Left renal pelvis (tissue), 4 donors: ENCODE measurements at regions not wholly inside any gene's neighbourhood (a gene's known extent, or its start where the extent isn't known, plus 50 kb on each side); places are given as distances from the start of the nearest gene placed in this dataset.

Experiments
- DNase-seq, 4 donors: peaks; one replicate each; pipeline ENCODE4 v3.0.0-alpha.2; 2013; ENCODE audit warnings: low read depth in 4 of 4, low spot score in 3 of 4

DNA sequence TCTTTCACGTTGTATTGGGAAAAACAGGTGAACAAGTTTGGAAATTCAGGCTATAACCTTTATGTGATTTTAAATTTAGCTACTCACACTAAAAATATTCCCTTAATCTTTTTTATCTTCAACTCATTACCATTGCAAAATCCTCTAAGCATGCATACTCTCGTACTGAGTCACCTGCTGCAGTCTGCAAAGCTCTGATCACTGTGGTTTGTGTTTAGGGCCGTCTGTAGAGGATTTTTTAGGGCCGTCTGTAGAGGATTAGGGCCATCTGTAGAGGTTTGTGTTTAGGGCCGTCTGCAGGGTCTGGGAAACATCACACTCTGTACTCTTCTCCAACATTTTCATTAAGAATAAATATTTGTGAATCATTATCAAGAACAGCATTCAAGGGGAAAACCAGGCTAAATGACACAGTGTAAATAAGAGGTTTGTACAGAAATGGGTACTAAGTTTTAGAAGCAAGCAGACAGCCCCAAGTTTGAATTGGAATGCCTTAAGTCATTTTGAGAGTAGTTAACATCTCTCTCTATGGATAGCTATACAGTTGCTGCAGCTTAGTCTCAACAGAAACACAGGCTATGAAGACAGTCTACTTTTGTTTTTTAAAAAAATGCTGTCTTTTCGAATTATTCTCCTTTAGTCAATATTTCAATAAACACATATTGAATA is 155.0 kb upstream of the TSLP start:
- no peak for DNase-seq

DNA sequence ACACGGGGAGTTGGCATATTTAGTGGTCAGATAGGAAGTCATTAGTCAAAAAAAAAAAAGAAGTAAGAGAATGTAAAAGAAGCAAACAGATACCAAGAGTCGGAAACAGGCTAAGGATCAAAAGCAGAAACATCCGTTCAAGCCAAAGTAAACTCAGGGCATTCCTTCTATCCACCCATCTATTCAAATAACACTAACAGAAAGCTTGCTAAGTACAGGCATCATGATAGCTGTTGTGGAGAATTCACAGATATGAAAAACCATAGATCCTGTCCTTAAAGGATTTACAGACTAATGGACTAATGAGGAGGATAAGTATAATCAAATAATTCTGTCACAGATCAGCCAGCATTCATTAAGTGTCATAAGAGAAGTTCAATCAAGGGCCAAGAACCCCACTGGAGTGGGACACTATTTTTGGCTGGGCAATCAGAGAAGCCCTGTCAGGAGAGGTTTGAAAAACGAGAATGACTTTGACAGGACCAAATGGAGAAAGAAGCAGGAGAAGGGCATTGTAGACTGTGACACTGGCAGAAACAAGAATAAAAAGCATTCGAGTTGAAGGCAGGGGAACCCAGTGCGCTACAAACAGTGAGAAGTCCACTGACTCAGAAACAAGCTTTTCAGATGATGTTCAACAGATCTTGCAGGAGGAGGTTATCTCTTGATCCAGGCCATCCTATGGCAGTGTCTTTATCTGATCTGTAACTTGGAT is 154.2 kb upstream of the TSLP start:
- DNase-seq: no peak

DNA sequence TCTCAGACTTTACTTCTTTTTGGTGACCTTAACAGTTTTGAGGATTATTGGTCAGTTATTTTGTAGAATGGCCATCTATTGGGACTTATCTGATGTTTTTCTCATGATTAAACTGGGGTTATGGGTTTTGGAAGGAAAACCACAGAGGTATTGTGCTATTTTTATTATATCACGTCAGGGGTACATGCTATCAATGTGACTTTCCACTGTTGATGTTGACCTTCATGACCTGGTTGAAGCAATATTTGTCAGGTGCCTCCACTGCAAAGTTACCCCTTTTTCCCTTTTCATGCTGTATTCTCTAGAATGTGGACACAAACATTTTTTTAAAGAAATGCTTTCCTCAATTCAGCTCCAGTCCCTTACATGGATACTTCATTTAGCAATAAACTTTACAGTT is 152.8 kb upstream of the TSLP start:
- DNase-seq: no peak

DNA sequence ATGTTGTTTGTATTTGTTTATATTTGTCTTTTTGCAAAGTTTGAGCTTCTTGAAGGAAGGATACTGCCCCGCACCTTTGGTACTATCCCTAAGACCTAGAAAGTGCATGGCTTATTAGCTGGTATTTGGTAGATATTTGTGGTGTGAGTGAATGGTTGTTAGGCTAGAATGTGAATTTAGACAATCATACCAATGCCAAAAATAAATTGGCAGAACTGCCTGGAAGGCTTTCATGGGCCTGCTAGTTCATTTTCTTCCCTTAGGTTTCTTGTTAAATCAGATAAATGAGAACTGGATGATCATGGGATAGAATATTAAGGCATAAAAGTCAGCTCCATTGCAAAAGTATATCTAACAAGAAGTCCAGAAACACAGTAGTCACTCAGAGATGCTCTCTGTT is 147.5 kb upstream of the TSLP start:
- no peak for DNase-seq

GRCh38 chr5:110925398-110925797 is 146.1 kb upstream of the TSLP start:
- DNase-seq: no peak

GRCh38 chr5:110925916-110926315 is 145.6 kb upstream of the TSLP start:
- no peak for DNase-seq

- DNase-seq: no peak
Measured at GRCh38 chr5:110932755-110933488, 138.6 kb upstream of the TSLP start.

DNA sequence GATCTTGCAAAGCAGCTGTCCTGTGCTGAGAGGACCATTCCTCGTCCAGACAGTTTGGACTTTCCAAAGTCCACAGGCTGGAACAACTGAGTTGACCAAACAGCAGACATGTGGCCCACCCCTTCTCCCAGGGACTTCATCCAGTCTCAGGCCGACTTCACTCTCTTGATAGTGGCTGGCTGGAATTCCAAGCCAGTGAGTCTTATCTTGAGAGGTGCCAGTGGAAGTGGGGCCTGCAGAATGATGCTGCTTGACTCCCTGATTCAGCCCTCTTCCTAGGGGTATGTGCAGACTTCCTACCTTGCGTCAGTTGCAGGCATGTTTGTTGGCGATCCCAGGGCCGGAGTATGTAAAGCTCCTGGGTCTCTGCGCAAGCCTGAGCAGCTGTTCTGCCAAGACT is 131.4 kb upstream of the TSLP start:
- no peak for DNase-seq

DNA sequence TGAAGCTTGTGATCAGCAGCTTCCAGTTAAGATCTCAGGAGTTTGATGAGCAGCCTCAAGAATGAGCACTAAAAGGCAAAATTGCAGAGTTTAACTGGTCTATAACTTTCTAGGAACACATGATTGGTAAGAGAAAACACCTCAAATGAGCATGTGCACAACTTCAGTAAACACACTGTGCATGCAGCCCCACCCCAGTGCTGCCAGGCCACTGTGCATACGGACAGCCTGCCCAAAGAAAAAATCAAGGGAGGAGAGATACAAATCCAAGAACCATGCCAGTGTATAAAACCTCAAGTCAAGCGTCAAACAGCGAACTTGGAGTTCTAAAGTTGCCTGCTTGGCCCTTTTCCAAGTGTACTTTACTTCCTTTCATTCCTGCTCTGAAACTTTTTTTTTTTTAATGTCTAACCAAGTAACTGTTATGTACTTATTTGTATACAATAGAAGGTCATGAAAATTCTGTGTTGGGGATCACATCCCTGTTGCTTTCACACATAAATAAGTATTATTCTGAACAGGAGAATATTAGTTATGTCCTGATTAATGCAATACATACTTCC is 125.6 kb upstream of the TSLP start:
- DNase-seq: no peak

DNA sequence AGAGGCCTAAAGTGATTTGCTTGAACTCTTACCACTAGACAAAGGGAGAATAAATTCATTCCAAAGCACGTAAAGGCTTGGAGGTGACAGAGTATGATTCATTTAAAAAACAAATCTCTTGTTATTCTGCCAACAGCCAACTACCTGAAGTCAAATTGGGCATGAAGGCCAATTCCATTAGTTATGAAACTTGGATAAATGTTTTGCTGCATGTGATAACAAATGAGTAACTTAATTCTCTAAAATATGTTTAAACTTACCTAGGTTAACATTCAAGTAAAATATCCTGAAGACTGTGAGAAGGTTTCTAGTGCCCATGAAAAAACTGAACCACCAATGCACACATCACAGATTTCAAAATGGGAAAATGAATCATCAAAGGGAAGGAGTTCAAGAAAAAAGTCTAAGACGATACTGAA is 120.1 kb upstream of the TSLP start:
- no peak for DNase-seq

GRCh38 chr5:110956280-110956912 is 115.1 kb upstream of the TSLP start:
- no peak for DNase-seq

GRCh38 chr5:110956913-110957813 is 114.3 kb upstream of the TSLP start:
- no peak for DNase-seq

GRCh38 chr5:110957934-110958333 is 113.6 kb upstream of the TSLP start:
- no peak for DNase-seq

- no peak for DNase-seq
Measured at GRCh38 chr5:110963495-110963894, 108.0 kb upstream of the TSLP start.

GRCh38 chr5:110965773-110966581 is 105.5 kb upstream of the TSLP start:
- no peak for DNase-seq

GRCh38 chr5:110968246-110969005 is 103.1 kb upstream of the TSLP start:
- no peak for DNase-seq

- DNase-seq: no peak
Measured at GRCh38 chr5:110969502-110969901, 102.0 kb upstream of the TSLP start.

GRCh38 chr5:110973510-110973909 is 98.0 kb upstream of the TSLP start:
- DNase-seq: no peak
